T-helper 1 cell (primary cell): ENCODE measurements at regions not wholly inside any gene's neighbourhood (a gene's known extent, or its start where the extent isn't known, plus 50 kb on each side); places are given as distances from the start of the nearest gene placed in this dataset.
"Not testable (repeated sequence)": the region's sequence is repeated elsewhere in the genome, so short reads cannot be mapped to it uniquely, and the experiment has no call there.

Source experiments
- DNase-seq, 5 donors: peaks; one replicate each; pipeline ENCODE4 v3.0.0-alpha.2; 2012 to 2020

- DNase-seq: peak in 1 of 5 donors; percentile 9
Measured at GRCh38 chr1:186775881-186776560, 52.7 kb upstream of the PLA2G4A start.

DNA sequence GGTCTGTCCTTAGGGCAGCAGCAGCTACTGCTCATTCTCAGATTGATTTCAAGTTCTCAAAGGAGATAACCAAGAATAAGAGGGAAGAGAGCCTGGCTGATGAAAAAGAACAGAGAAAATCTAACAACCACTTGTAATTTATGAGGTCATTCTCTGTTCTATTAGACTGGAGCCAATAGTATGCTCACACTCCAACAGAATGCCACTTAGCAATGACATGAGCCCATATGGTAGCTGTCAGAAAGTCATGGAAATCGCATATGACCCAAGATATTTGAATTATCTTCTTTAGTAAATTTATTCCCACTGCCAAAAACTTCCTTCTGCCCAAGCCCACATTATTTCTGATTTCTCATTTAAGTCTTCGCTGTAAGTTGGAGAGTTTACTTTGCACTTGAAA lies 53.7 kb upstream of the PLA2G4A start:
- no peak for DNase-seq

- no peak for DNase-seq
Measured at GRCh38 chr1:186772228-186772627, 56.5 kb upstream of the PLA2G4A start.

DNA sequence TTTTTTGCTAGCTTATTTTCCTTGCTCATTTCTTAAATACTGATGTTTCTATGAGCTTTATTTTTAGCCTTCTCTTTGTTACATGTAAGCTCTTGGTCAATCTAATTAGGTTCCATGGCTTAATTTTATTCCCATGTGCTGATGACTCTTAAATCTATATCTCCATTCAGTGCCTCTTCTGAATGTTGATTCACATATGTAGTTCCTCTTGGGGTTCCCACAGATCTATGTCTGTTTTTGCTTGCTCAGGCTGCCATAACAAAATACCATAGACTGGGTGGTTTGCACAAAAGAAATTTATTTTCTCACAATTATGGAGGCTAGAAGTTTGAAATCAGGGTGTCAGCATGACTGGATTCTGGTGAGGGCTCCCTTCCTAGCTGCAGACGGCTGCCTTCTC lies 58.3 kb upstream of the PLA2G4A start:
- no peak for DNase-seq

DNA sequence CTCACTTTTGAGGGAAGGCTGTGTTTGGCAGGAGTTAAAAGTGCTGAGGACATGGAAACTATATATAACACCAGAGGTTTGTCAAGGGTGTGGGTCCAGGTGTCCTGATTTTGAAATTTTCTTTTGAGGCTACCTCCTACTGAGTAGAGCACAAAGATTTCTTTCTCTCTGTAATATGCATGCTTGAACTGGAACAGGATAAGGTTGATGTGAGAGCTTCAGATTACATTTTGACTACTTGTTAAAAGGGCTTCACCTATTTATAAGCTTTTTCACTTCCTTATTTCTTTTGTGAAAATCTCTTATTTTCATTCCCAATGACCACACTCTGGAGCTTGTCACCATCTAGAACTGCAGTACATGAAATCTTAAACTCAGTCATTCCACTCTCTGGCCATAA lies 59.8 kb upstream of the PLA2G4A start:
- DNase-seq: no peak

- DNase-seq: no peak
Measured at GRCh38 chr1:186765446-186765845, 63.3 kb upstream of the PLA2G4A start.

DNA sequence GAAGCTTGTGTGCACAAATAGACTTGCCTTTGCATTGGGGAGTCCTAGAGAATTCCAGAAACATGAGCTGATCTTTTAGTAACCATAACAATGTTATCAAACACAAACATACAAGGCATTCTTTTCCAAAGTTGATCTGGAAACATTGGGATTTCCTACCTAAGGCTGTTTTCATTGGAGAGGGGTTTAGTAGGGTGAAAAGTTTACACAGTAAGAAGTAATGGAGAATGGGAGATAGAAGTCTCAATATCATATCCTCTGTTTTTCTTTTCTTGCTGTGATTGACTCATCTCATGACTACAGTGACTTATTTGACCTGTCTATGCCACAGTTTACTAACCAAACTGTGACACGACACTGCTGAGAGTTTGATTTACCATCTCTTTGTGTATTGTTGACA lies 65.6 kb upstream of the PLA2G4A start:
- DNase-seq: peak in 1 of 5 donors; percentile 36

DNA sequence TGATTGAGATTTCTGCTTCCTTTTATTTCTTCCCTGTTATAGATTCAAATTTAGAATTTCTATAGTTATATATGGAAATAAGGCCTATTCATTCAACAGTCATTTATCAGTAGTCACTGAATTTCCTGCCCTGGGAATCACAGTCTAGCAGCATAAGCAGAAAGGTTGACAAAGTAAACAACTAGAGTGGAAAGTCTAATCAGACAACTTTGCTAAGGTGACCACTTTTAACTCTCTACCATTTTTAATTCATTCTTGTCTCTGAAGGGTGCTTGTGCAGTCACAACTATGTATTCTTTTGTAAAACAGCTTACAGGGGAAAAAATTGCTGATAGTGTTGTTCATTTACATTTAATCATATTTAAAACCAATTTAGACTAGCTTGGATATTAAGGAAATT lies 66.1 kb upstream of the PLA2G4A start:
- no peak for DNase-seq

- no peak for DNase-seq
Measured at GRCh38 chr1:186761358-186761757, 67.4 kb upstream of the PLA2G4A start.

DNA sequence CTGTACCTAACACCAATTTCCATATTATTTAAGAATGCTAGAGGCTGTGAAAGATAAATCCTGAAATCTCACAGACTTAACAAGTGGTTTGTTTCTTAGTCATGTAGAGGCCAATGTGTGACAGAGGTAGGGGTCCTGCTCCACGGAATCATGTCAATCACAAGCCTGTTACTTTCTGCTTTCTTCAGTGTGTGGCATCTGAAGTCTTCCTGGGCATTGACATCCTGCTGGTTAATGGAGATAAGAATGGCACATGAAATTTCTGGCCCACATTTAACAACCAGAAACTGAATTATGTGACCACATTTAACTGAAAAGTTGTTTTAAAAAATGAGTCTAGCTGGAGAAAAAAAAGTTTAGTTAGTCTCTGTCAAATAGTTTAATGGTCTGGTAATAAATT lies 68.3 kb upstream of the PLA2G4A start:
- no peak for DNase-seq

DNA sequence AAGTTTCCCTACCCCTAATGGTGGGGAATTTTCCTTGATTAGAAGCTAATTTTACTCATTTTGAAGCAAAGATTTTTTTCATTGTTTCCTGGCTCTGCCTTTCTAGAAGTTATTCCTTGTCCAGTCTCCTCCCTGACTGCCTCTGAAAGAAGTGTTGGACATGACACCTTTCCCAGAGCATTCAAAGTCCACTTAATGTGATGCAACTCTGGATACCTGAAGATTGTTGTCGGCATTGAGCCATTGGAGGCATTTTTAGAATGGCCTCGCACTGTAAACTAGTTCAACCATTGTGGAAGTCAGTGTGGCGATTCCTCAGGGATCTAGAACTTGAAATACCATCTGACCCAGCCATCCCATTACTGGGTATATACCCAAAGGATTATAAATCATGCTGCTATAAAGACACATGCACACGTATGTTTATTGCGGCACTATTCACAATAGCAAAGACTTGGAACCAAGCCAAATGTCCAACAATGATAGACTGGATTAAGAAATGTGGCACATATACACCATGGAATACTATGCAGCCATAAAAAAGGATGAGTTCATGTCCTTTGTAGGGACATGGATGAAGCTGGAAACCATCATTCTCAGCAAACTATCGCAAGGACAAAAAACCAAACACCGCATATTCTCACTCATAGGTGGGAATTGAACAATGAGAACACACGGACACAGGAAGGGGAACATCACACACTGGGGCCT lies 69.7 kb upstream of the PLA2G4A start:
- DNase-seq: not testable (repeated sequence)

- DNase-seq: no peak
Measured at GRCh38 chr1:186757851-186758250, 70.9 kb upstream of the PLA2G4A start.

GRCh38 chr1:186754542-186755145 lies 74.1 kb upstream of the PLA2G4A start:
- no peak for DNase-seq

GRCh38 chr1:186753241-186753640 lies 73.0 kb upstream of the PTGS2 start:
- DNase-seq: no peak

DNA sequence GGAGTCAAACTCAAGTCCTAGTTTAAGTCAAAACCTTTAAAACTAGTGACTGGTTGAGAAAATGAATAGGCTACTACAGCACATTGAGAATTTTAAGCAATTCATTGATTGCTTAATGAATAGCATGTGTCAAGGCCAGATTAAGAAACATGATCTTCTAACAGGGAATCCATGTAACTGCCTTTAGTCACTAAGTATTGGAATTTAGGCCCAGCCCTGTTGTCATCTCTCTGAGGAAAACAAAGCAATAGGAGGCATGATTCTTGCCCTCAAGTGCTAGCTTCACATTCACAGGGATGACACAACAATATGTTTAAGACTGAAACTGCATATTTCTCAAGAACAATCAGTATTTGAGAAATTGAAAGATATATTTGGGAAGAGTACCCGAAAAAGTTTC lies 70.0 kb upstream of the PTGS2 start:
- DNase-seq: no peak

DNA sequence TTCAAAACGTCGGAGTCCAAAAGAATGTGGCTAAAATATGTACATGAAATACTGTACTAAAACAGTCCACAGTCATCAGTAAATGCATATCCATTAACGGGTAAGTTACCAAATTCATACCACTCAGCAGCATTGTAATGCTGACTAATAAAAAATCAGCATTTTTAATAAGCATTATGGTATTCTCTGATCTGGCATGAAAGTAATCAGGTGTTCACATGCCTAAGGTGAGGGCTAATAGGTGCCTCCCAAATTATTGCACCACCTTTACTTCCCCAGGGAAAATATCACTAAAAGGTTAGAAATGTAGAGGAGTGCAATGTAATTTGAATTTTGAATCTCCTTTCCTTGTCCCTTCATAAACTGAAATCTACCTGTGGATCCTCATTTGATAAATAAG lies 69.6 kb upstream of the PTGS2 start:
- DNase-seq: no peak

DNA sequence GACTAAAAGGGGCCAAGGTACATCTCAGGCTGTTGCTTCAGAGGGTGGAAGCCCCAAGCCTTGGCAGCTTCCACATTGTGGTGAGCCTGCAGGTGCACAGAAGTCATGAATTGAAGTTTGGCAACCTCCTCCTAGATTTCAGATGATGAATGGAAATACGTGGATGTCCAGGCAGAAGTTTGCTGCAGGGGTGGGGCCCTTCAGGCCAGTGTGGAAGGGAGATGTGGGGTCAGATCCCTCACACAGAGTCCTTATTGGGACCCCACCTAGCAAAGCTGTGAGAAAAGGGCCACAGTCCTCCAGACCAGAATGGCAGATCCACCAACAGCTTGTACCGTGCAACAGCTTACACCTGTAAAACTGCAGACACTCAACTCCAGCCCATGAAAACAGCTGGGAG lies 67.4 kb upstream of the PTGS2 start:
- DNase-seq: no peak

DNA sequence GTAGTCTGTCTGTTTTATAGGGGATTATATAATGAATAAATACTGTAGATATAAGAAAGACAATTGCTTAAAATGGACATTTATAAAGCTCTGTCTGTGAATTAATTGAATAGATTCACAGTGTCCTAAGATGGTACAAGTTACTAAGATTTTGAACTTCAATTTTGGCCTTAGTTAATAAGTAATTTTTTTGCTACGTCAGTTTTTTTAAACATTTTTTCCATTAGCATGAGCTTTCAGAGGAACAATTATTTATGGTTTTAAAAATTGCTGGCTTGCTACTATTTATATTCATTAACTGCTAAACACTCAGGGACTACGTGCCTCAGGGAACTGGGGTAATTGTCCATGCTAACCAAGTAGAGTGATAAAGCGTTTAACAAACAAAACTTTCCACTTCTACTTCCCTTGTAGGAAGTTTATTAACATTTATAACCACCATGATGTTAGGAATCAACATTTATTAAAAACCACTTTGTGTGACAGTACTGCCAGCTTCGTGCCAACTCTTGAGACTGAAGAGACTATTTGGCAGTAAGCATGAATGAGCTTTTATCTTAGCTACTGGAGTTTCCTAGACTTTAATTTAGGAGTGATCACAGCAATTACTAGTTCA lies 65.4 kb upstream of the PTGS2 start:
- no peak for DNase-seq

GRCh38 chr1:186741640-186742039 lies 61.4 kb upstream of the PTGS2 start:
- no peak for DNase-seq

DNA sequence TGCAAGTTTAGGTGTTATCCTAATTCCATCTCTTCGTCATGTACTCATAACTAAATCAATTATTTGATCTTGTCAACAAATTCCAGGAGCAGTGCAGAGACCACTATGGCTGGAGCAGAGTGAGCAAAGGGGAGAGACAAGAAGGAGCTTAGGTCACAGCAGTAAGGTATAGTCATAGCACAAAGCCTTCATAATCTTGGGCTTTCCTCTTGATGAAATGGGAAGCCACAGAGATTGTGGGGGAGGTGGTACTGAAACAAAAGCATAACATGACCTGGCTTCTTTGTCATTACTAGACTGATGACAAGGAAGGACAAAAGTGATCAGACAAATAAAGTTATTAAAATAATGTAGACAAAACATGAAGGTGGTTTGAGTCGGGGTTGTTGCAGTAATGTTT lies 60.1 kb upstream of the PTGS2 start:
- DNase-seq: peak in 1 of 5 donors; percentile 73

DNA sequence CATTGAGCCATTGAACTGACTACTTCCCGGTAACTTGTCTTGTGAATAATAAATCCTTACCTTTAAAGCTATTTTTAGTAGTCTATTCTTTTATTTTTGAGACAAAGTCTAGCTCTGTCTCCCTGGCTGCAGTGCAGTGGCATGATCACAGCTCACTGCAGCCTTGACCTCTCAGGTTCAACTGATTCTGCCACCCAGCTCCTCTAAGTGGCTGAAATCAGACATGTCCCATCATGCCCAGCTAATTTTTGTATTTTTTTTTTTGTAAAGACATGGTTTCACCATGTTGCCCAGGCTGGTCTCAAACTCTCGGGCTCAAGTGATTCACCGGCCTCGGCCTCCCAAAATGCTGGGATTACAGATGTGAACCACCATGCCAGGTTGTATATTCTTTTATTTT lies 59.3 kb upstream of the PTGS2 start:
- no peak for DNase-seq

DNA sequence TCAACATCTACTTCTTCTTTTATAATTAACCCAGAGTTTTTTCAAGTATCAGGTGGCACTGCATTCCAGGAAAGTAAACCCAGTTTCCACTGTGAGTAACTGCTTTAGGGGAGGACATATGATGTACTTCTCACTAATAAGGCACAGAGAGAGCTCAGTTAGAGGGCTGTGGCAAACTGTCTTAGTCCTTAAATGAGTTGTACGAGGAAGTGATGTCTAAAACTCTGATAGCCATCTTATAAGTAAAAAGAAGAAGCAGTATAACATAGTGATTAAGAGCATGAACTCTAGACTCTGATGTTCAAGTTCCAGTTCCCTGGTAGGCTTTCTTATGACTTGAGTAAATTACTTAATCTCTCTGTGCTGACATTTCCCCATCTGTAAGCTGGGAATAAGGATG lies 58.7 kb upstream of the PTGS2 start:
- DNase-seq: peak in 1 of 5 donors; percentile 88

DNA sequence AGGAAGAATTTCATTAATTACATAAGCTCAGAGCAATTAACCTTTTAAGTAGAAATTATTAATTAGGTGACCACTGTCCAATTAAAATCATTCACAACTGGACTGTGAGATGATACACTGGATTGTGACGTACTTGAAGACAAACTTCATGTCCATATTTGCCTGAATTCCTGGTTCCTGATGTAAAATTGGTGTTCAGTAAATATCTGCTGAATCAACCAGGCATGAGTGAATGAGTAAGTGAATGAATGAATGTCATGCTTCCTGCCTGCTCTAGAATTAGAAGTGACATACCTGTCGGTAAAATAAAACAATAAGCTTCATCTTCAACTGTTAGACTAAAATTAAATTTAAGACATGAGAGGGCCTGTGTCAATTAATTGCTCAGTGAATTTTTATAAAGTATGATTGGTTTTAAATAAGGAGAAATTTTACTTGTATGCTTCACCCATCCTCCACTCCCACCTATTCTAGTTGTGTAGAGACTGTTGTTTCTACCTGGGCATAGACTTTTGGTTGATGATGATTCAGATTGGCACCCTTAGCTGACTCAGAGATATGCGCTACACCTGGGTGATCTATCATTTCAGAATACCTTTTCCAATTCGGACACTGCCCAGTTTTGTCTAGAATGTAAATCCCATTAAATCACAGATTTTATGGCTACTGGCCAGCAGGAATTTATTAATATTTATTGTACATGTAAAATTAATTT lies 56.9 kb upstream of the PTGS2 start:
- DNase-seq: no peak
